BJ (cell line): ENCODE measurements at regions not wholly inside any gene's neighbourhood (a gene's known extent, or its start where the extent isn't known, plus 50 kb on each side); places are given as distances from the start of the nearest gene placed in this dataset.
"Not testable (repeated sequence)": the region's sequence is repeated elsewhere in the genome, so short reads cannot be mapped to it uniquely, and the experiment has no call there.

Source experiments
- CTCF ChIA-PET: fragments of 350-600 bp; formaldehyde crosslinking; extraction: SDS; loops from one replicate; lab custom pipeline; 2021; ENCODE audit warnings: antibody characterized with exemption, inconsistent platforms; lab: Yijun Ruan, JAX
- POLR2A ChIA-PET: fragments of 300-600 bp; sonication (Branson Sonifier 250); formaldehyde crosslinking; extraction: SDS; loops from one replicate; lab custom pipeline; 2021; ENCODE audit warnings: antibody characterized with exemption; lab: Charles Lee
- DNase-seq: peaks from one replicate; pipeline ENCODE4 v3.0.0-alpha.2; 2011; ENCODE audit warnings: low read depth
- H3K27me3 ChIP-seq: 2 replicates; pipeline ENCODE4 v1.6.0; 2011; ENCODE audit warnings: low read length; ENCODE audit not compliant: control insufficient read depth, insufficient read depth
- H3K36me3 ChIP-seq: 2 replicates; pipeline ENCODE4 v1.5.1; 2011; ENCODE audit warnings: low read length; ENCODE audit not compliant: control insufficient read depth, insufficient read depth
- H3K4me3 ChIP-seq: 2 replicates; pipeline ENCODE4 v1.5.1; 2011; ENCODE audit warnings: low read depth, mild to moderate bottlenecking, control low read depth, low read length
- CTCF ChIP-seq: IDR thresholded peaks from 2 replicates; pipeline ENCODE4 v1.5.1; 2011; ENCODE audit warnings: low read depth, mild to moderate bottlenecking, control low read depth, inconsistent platforms, low read length, moderate library complexity; ENCODE audit not compliant: insufficient read depth

- DNase-seq, H3K4me3 ChIP-seq, H3K27me3 ChIP-seq, H3K36me3 ChIP-seq, POLR2A ChIA-PET: not testable (repeated sequence)
- CTCF ChIA-PET = interaction anchor here (0.6 to 2.7 kb wide), 2 partner anchors 13 to 18 kb away, joined by 3 to 12 read pairs; no protein-coding TSS in a partner anchor
Measured at GRCh38 chr17:21470422-21470821, 94.3 kb downstream of the KCNJ12 start.

GRCh38 chr17:21470861-21471260 is 94.7 kb downstream of the KCNJ12 start:
- POLR2A ChIA-PET = no interaction called here
- TF ChIP-seq CTCF = no peak
- Histone ChIP-seq H3K27me3 (peaks cover 3% of the 10 kb centered on the region), H3K36me3 (no peaks in the 10 kb centered on the region), H3K4me3 (no peak overlapping the region)
- no peak for DNase-seq
- CTCF ChIA-PET = interaction anchor here (2.7 kb wide), 1 partner anchor 14 kb away, joined by 12 read pairs; no protein-coding TSS in a partner anchor

GRCh38 chr17:21474815-21475214 is 98.7 kb downstream of the KCNJ12 start:
- no peak overlapping the region for H3K4me3 ChIP-seq
- ChIA-PET POLR2A (no interaction called here), CTCF (interaction anchor here (0.8 kb wide), 1 partner anchor 38 kb away, joined by 3 read pairs; no protein-coding TSS in a partner anchor)
- peaks cover 12% of the 10 kb centered on the region for H3K27me3 ChIP-seq
- DNase-seq = no peak
- H3K36me3 ChIP-seq = no peaks in the 10 kb centered on the region
- TF ChIP-seq CTCF = no peak

- peaks cover 14% of the 10 kb centered on the region for H3K27me3 ChIP-seq
- ChIA-PET CTCF (interaction anchor here (1.5 to 2.4 kb wide), 2 partner anchors 18 to 36 kb away, joined by 4 to 9 read pairs; no protein-coding TSS in a partner anchor), POLR2A (no interaction called here)
- no peak for DNase-seq
- no peak overlapping the region for H3K4me3 ChIP-seq
- TF ChIP-seq CTCF = no peak
- no peaks in the 10 kb centered on the region for H3K36me3 ChIP-seq
Measured at GRCh38 chr17:21475571-21475970, 99.4 kb downstream of the KCNJ12 start.

- TF ChIP-seq CTCF = no peak
- CTCF ChIA-PET = interaction anchor here (1.5 to 2.4 kb wide), 2 partner anchors 20 to 34 kb away, joined by 4 to 9 read pairs; no protein-coding TSS in a partner anchor
Measured at GRCh38 chr17:21476867-21477266, 100.7 kb downstream of the KCNJ12 start.

More at GRCh38 chr17:21476867-21477266, 100.7 kb downstream of the KCNJ12 start:
- no peak for DNase-seq
- H3K27me3 ChIP-seq = peaks cover 16% of the 10 kb centered on the region
- no peak overlapping the region for H3K4me3 ChIP-seq
- H3K36me3 ChIP-seq = no peaks in the 10 kb centered on the region
- POLR2A ChIA-PET = no interaction called here
